ENCODE measurements at regions not wholly inside any gene's neighbourhood (a gene's known extent, or its start where the extent isn't known, plus 50 kb on each side); places are given as distances from the start of the nearest gene placed in this dataset.

GRCh38 chr9:13607481-13608441, 328.3 kb upstream of the MPDZ start:
- Histone ChIP-seq H3K4me1 (ENCODE audit: control insufficient read depth, extremely low read depth, insufficient read depth, low read length) (peaks cover 3% of the 10 kb centered on the region), H3K36me3 (ENCODE audit: control insufficient read depth in 2 of 2, extremely low read depth in 1 of 2, insufficient read depth in 2 of 2, low read length in 2 of 2) (no peaks in the 10 kb centered on the region), H2AFZ (ENCODE audit: control insufficient read depth, low read length) (peak overlapping the region; percentile 2), H3K9ac (ENCODE audit: control insufficient read depth, extremely low read depth, insufficient read depth, low read length) (no peak overlapping the region), H3K79me2 (ENCODE audit: control insufficient read depth, insufficient read depth, low read length) (no peaks in the 10 kb centered on the region), H3K27me3 (ENCODE audit: control insufficient read depth, extremely low read depth, insufficient read depth, low read length) (no peaks in the 10 kb centered on the region), H3K27ac (ENCODE audit: control insufficient read depth, insufficient read depth, low read length) (no peak overlapping the region), H3K9me1 (ENCODE audit: control insufficient read depth, extremely low read depth, insufficient read depth, low read length) (no peaks in the 10 kb centered on the region), H3K4me3 (ENCODE audit: control insufficient read depth in 2 of 3, extremely low read depth in 1 of 3, insufficient read depth in 2 of 3, low read depth in 1 of 3, low read length in 3 of 3) (no peak overlapping the region), H3K9me3 (ENCODE audit: control insufficient read depth, low read depth, low read length) (no peaks in the 10 kb centered on the region), H4K20me1 (ENCODE audit: control insufficient read depth, extremely low read depth, insufficient read depth, low read length) (no peaks in the 10 kb centered on the region), H3K4me2 (ENCODE audit: control insufficient read depth, extremely low read depth, insufficient read depth, low read depth, low read length) (peak overlapping the region; percentile 3)
- DNase-seq (ENCODE audit: low read depth, low spot score), result no peak
- dilution Hi-C loops (cut with MboI; ENCODE audit: extremely low pct_ligation_motif_present, low sequenced_read_pairs), result no loop called here
- peak; percentile 39 for FAIRE-seq
- TF ChIP-seq EZH2 (IDR thresholded peaks at IDR 0.05; ENCODE audit: low read length) (no peak), CTCF (optimal IDR thresholded peaks at IDR 0.05 in 1 of 3, IDR thresholded peaks at IDR 0.05 in 1 of 3, conservative IDR thresholded peaks at IDR 0.05 in 1 of 3; ENCODE audit: extremely low read depth in 1 of 3, insufficient read depth in 2 of 3, low read length in 3 of 3) (no peak)

- no peaks in the 10 kb centered on the region for H3K9me1 ChIP-seq (ENCODE audit: control insufficient read depth, extremely low read depth, insufficient read depth, low read length)
- no peak overlapping the region for H3K9ac ChIP-seq (ENCODE audit: control insufficient read depth, extremely low read depth, insufficient read depth, low read length)
- dilution Hi-C loops (cut with MboI; ENCODE audit: extremely low pct_ligation_motif_present, low sequenced_read_pairs), result no loop called here
- peaks cover 3% of the 10 kb centered on the region for H3K4me1 ChIP-seq (ENCODE audit: control insufficient read depth, extremely low read depth, insufficient read depth, low read length)
- no peaks in the 10 kb centered on the region for H4K20me1 ChIP-seq (ENCODE audit: control insufficient read depth, extremely low read depth, insufficient read depth, low read length)
- no peak overlapping the region for H2AFZ ChIP-seq (ENCODE audit: control insufficient read depth, low read length)
- no peaks in the 10 kb centered on the region for H3K9me3 ChIP-seq (ENCODE audit: control insufficient read depth, low read depth, low read length)
- TF ChIP-seq EZH2 (IDR thresholded peaks at IDR 0.05; ENCODE audit: low read length) (no peak), CTCF (optimal IDR thresholded peaks at IDR 0.05 in 1 of 3, IDR thresholded peaks at IDR 0.05 in 1 of 3, conservative IDR thresholded peaks at IDR 0.05 in 1 of 3; ENCODE audit: extremely low read depth in 1 of 3, insufficient read depth in 2 of 3, low read length in 3 of 3) (no peak)
- H3K79me2 ChIP-seq (ENCODE audit: control insufficient read depth, insufficient read depth, low read length), result no peaks in the 10 kb centered on the region
- FAIRE-seq (no peak), DNase-seq (ENCODE audit: low read depth, low spot score) (no peak)
- H3K27ac ChIP-seq (ENCODE audit: control insufficient read depth, insufficient read depth, low read length), result no peak overlapping the region
- H3K36me3 ChIP-seq (ENCODE audit: control insufficient read depth in 2 of 2, extremely low read depth in 1 of 2, insufficient read depth in 2 of 2, low read length in 2 of 2), result no peaks in the 10 kb centered on the region
- no peaks in the 10 kb centered on the region for H3K27me3 ChIP-seq (ENCODE audit: control insufficient read depth, extremely low read depth, insufficient read depth, low read length)
- H3K4me2 ChIP-seq (ENCODE audit: control insufficient read depth, extremely low read depth, insufficient read depth, low read depth, low read length), result no peak overlapping the region
- H3K4me3 ChIP-seq (ENCODE audit: control insufficient read depth in 2 of 3, extremely low read depth in 1 of 3, insufficient read depth in 2 of 3, low read depth in 1 of 3, low read length in 3 of 3), result no peak overlapping the region
Observed at GRCh38 chr9:13606586-13606985, 327.1 kb upstream of the MPDZ start.

All from keratinocyte (primary cell).